ENCODE measurements at regions not wholly inside any gene's neighbourhood (a gene's known extent, or its start where the extent isn't known, plus 50 kb on each side); places are given as distances from the start of the nearest gene placed in this dataset.

- TF ChIP-seq CTCF (IDR thresholded peaks at IDR 0.05): no peak
- no peak for TF ChIP-seq EP300 (IDR thresholded peaks at IDR 0.05; ENCODE audit: low read depth)
These were observed 502.9 kb downstream of the GRIN2A start for GRCh38 chr16:9679213-9679767.
